Stomach (tissue), 4 donors: ENCODE measurements at regions not wholly inside any gene's neighbourhood (a gene's known extent, or its start where the extent isn't known, plus 50 kb on each side); places are given as distances from the start of the nearest gene placed in this dataset.

ENCODE experiments used
- CTCF ChIP-seq, 7 experiments: fragments of 450-650 bp in 4 of 7; fragments of 200-600 bp in 3 of 7; sonication (generic) in 3 of 7; IDR thresholded peaks; one replicate each; pipeline ENCODE4 v1.5.1; 2016 to 2019; ENCODE audit warnings: antibody characterized with exemption in 7 of 7, control low read depth in 2 of 7, mild to moderate bottlenecking in 1 of 7
- POLR2A ChIP-seq, 4 donors: fragments of 450-650 bp; IDR thresholded peaks; one replicate each; pipeline ENCODE4 v1.6.1; 2016; ENCODE audit warnings: antibody characterized with exemption in 4 of 4, control low read depth in 2 of 4, mild to moderate bottlenecking in 1 of 4, moderate library complexity in 1 of 4
- POLR2AphosphoS5 ChIP-seq, 3 donors: sonication (generic); formaldehyde crosslinking; IDR thresholded peaks; one replicate each; pipeline ENCODE4 v1.6.1; 2016; ENCODE audit warnings: antibody characterized with exemption in 3 of 3

GRCh38 chr5:148880696-148881095, 54.3 kb downstream of the ADRB2 start:
- no peak for TF ChIP-seq POLR2AphosphoS5 (IDR thresholded peaks at IDR 0.05)
- no peak for TF ChIP-seq CTCF (IDR thresholded peaks at IDR 0.05)
- TF ChIP-seq POLR2A (IDR thresholded peaks at IDR 0.05): no peak
